DMS 273 treated with DMSO at 0.1 percent for 48 hours (cell line): ENCODE measurements at regions not wholly inside any gene's neighbourhood (a gene's known extent, or its start where the extent isn't known, plus 50 kb on each side); places are given as distances from the start of the nearest gene placed in this dataset.

Experiments used
- DNase-seq: peaks from one replicate; lab custom pipeline; 2025; lab: John Stamatoyannopoulos, UW

DNA sequence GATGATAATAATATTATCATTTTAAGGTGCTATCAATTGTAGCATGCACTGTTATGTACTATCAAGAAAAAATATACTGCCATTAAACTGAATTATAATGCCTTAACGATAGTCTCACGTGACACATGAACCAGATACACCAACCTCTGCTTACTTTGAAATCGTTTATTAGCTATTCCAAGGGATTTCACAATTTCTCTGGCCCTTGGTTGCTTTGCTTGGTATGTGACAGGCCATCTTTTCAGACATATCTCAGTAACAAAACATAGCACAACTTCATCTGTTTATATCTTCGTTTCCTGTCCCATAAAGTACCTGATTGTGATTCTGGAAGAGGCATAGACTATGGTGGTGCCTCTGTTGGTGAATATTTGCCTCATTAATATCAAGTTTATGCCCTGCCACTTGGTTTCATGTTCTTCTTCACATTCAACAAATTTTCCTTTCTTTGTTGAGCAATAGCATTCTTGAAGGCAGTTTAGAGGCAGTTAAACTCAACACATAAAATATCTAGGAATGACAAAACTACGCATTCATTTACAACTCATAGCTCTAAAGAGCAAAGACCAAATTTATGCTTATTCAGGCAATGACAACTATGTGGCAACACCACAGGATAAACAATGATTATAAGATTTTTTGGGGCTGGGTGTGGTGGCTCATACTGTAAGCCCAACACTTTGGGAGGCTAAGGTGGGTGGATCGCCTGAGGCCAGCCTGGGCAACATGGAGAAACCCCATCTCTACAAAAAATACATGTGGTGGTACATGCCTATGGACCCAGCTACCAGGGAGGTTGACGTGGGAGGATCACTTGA, 84.3 kb downstream of the MCFD2 start:
- DNase-seq, result no peak

DNA sequence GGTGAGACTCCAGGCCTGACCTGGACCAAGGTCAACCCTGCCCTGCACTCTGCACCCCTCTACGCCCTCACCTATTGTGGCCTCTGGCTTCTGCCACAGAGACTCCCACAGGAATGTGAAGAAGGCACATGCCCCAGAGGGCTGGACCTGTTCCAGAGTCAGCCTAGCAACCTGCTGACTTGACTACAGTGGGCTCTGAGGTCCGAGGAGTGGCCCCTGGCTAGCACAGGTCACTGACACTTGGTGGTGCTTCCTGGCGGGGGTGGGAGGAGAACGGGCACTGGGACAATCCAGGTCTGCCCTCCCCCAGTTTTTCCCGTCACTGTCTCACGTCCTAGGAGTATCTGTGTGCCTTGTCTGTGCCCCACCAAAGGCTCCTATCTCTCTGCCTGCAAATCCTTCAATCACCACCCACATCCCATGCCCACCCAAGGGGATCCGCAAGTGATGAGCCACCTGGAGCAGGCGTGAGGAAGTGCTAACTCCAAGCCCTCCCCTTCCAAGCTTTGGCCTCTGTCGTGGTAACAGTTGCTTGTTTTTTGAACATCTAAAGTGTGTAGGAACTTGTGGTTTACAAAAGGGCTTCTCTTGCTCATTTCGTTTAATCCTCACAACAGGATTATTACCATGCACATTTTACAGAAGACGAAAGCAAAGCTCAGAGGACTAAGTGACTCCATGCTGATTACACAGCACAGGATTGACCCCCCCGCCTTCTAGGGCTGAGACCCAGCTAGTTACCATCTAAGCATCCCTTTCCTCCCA, 86.2 kb downstream of the MCFD2 start:
- DNase-seq, result no peak

- no peak for DNase-seq
These were observed 86.9 kb downstream of the MCFD2 start for GRCh38 chr2:46828491-46829230.

- no peak for DNase-seq
These were observed 87.5 kb downstream of the MCFD2 start for GRCh38 chr2:46828135-46828438.

- no peak for DNase-seq
These were observed 88.1 kb downstream of the MCFD2 start for GRCh38 chr2:46827274-46828134.

- DNase-seq, result no peak
These were observed 88.9 kb downstream of the MCFD2 start for GRCh38 chr2:46826569-46827245.

GRCh38 chr2:46825939-46826568, 89.6 kb downstream of the MCFD2 start:
- no peak for DNase-seq

DNA sequence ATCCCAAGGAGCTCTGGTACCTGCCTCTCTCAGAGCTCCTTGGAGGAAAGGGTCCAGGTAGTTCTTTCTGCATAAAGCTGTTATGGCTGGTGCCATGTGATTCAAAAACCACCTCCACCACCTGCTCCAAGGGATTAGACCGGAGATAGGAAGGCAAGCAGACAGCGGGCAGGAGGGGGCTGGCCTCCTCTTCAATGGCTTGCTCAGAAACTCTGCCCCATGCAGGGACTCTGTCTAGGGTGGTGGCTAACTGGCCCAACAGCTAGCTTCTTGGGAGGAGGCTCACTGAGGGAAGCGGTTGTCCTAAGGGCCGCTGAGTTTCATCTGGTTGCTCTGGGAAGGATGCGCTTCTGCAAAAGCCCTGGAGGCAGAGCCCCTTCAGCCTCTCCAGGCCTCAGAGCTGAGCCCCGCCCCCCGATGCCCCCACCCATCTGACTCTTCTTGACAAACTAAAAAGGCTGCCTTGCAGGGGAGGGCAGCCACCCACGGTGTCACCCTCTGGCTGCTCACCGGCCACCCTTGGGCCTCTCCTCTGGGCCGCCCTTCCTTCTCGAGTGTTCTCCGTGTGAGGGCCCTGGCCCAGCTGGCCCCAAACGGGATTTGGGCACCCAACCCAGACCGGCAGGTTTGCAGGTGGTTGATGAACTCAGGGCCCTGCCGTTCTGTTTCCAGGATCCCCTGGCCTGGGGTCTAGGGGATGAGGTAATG, 90.2 kb downstream of the MCFD2 start:
- DNase-seq, result no peak

GRCh38 chr2:46824611-46825010, 91.0 kb downstream of the MCFD2 start:
- no peak for DNase-seq

DNA sequence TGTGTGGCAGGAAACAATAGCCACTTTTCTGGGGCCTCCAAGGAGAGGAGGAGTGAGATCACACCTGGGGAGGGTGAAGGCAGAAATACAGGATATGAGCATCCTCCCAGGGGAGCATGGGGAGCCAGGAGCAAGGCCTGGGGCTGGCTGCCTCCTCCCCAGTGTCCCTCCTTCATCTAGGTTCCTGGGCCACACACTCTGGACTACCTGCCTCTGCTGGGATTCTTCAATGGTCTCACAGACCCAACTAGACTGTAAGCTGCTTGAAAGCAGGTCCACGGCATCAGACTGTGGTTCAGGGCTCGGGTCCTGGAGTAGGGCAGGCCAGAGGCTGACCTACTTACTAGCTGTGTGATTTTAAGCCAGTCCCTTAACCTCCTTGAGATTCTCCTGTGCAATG, 94.0 kb downstream of the MCFD2 start:
- no peak for DNase-seq

DNA sequence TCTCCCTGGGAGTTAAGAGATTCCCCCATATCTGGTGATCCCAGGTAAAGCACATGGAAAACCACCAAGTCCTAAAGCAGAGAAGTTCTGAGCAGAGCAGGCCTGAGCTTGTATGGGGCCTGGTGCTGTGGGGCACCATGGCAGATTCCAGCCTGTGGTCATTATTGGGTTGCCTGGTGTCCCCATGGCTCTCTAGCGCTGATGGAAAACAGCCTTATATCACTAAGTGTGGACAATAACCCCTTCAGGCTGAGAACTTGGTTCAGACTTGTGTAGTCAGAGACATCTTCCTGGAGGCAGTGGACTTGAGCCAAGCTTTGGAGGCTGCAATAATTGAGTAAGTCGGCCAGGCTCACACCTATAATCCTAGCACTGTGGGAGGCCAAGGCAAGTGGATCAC, 96.8 kb downstream of the MCFD2 start:
- no peak for DNase-seq

DNA sequence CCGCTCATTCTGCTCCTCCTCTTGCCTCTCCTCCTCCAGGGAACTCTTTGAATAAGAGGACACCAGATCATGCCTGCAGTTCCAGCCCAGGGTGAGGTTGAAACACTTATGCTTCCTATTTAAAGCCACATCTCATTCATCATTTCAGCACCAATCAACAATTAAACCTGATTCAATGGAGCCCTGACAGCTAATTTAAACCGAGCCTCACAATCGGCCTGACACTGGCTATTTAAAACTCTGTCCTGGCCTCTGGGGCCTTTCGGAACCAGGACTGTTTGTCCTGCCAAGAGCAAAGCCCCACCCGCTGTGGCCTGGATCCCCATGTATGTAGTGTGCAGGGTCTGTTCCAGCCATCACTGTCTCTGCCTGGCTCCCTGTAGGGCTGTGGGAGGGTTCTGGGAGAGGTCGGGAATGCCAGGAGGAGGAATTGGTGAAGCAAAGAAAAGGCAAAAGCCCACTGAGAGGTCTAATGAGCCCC, 97.4 kb downstream of the MCFD2 start:
- DNase-seq, result no peak

DNA sequence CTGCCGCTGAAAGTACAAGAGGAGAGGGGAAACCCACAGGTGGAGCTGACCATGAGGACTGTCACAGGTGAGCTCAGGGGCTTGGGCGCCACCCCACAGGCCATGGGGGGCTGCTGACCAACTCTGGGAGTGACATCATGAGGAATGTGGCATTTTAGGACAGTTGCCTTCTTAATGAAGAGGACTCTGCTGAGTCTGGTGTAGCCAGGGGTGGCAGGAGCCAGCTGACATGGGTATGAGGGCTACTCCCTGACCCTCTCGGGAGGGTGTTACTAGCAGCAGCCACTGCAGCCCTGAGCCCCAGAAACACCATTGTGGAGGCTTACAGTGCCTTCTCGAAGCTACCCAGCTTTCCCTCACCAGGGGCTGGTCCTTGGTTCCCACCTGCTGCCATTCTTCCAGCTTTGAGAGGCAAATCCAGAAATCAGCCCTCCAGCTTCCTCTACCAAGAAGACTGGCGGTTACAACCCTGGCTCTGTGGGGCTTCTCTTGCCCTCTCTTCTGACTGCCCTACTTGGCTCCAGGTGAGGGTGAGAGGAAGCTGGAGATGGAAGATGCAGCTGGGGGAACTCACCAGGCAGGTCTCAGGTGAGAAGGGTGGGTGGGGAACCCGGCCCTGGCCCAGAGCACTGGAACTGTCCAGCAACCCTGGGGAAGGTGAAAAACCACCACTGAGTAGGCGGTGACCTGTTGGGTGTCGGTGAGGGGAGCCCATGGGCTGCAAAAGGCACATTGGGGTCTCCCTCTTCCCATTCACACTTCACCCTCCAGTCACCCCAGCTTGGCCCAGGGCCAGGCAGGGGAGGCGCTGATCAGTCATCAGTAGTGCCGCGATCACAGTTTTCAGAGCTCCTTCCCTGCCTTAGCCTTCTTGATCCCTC, 98.5 kb downstream of the MCFD2 start:
- no peak for DNase-seq

DNA sequence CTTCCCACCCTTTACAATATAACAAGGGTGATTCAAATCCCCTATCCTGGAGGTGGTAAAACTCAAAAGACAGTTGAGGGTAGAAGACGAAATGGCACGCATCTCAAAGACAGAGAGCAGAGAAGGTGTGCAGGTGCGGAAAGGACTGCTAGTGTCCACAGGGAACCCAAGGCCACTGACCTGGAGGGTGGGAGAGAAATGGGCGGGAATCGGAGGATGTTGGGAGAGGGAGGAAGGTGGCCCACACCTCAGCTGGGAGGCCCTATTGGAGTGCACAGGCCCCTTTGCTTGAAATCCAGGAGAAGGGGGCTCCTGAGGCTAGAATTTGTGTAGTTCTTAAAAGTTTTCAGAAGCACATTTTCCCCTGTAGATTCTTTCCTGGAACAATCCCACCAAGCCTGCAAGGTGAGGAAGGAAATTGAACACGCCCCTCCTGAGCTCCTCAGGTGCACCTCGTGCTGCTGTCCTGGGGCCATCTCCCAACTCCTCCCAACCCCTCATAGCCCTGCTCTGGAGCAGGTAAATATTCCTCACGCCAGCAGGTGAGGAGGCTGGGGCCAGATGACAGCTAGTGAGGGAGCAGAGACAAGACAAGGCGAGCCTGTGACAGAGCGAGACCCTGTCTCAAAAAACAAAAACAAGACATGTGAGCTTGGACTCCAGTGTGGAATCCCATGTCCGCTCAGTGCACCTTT, 99.3 kb downstream of the MCFD2 start:
- no peak for DNase-seq

- no peak for DNase-seq
These were observed 100.3 kb downstream of the MCFD2 start for GRCh38 chr2:46815121-46815802.

DNA sequence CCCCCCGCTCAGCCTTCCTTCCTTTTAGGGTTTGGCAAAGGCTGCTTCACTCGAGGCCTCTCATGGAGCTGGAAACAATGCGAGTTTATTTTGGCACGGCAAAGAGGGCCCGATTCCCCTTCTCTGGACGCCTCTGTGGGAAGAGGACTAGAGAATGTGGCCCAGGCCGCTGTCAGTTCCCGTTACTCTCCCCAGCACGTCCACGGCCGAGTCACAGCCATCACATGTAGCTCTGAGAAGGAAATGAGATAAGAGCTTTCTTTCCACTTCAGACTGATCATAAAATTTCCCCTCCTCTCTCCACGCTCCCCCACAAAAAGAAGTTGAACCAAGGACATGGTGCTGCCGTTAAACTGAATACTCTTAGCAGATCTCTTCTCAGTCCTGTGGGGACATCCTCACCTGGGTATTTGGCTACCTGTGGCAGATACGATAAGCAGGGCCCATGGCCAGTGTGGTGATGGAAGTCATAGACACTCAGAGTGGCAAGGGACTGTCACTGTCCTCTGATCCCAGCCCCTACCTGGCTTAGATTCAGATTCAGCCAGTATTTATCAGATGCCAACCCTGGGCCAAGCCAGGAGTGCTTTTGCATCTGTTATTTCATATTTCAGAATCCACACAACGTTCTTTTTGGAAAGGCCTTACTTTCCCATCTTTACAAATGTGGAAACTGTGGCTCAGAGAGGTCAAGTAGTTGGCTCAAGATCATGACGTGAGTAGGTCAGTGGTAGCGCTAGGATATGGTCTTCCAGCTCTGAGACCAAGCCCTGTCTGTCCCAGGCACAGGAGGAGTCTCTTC, 101.2 kb downstream of the MCFD2 start:
- DNase-seq, result no peak

DNA sequence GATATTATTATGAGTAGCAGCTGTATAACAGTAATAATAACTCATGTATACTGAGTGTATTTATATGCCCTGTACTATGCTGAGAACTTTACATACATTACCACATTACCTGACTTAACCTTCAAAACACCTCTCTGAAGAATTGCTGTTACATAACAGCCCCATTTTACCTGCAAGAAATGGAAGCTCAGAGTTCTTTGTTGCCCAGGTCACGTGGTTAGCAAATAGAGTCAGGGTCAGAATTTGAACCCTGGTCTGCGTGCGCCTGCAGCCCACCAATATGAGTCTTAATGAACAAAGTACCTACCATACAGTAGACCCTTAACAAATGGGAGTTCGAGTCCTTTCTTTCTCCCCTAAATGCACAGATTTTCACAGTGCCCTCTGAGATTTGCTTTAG, 101.9 kb downstream of the MCFD2 start:
- DNase-seq, result no peak
